Ovary (tissue), 7 donors: ENCODE measurements at regions not wholly inside any gene's neighbourhood (a gene's known extent, or its start where the extent isn't known, plus 50 kb on each side); places are given as distances from the start of the nearest gene placed in this dataset.

Experiments
- DNase-seq, 5 donors: peaks; one replicate each; pipeline ENCODE4 v3.0.0-alpha.2; 2019 to 2020
- H3K27ac ChIP-seq, 2 donors: fragments of 200-600 bp; one replicate each; pipeline versions ENCODE4 v1.5.1 to v1.8.0; 2019 to 2022
- H3K27me3 ChIP-seq: fragments of 200-600 bp; one replicate; pipeline ENCODE4 v1.8.0; 2022
- H3K36me3 ChIP-seq: fragments of 200-600 bp; sonication (generic); one replicate; pipeline ENCODE4 v1.5.1; 2019
- H3K4me1 ChIP-seq: one replicate; pipeline ENCODE4 v1.8.1; 2013; ENCODE audit warnings: mild to moderate bottlenecking, moderate library complexity; ENCODE audit not compliant: insufficient read depth
- H3K4me3 ChIP-seq: fragments of 200-600 bp; sonication (generic); one replicate; pipeline ENCODE4 v1.5.1; 2017
- H3K9me3 ChIP-seq, 2 donors: fragments of 200-600 bp in 1 of 2; sonication (generic) in 1 of 2; one replicate each; pipeline versions ENCODE4 v1.5.1 to v1.8.1; 2013 to 2019; ENCODE audit warnings: mild to moderate bottlenecking in 1 of 2, moderate library complexity in 1 of 2
- EP300 ChIP-seq: sonication (generic); formaldehyde crosslinking; IDR thresholded peaks from one replicate; pipeline ENCODE4 v1.6.1; 2017; ENCODE audit warnings: antibody characterized with exemption
- POLR2A ChIP-seq: fragments of 450-650 bp; IDR thresholded peaks from one replicate; pipeline ENCODE4 v1.6.1; 2017; ENCODE audit warnings: antibody characterized with exemption, mild to moderate bottlenecking, moderate library complexity
- WGBS, 3 donors: extraction: QIAGEN DNeasy Blood & Tissue Kit in 1 of 3; methylation state at CpG; one replicate each; pipeline versions ENCODE4 v1.1.5 to v1.1.7; 2013 to 2017; 5-methylcytosine and 5-hydroxymethylcytosine counted together
- intact Hi-C, 4 donors: fragments of 100-400 bp; cut with DNase I; formaldehyde crosslinking; loops; one replicate each; pipeline versions ENCODE4 v1.11.0 to v1.15.1; 2022 to 2023
- TF ChIP-seq, protein P1 (sequence below), 3 donors: fragments of 450-650 bp in 2 of 3; fragments of 200-600 bp in 1 of 3; IDR thresholded peaks; one replicate each; pipeline versions ENCODE4 v1.5.1 to v1.8.0; 2016 to 2022; ENCODE audit warnings: antibody characterized with exemption in 3 of 3, mild to moderate bottlenecking in 1 of 3
- donor health status: DM: no; HTN: no; CAD: no; lungs with moderate emphysema.
- donor health status: DM: no; HTN: no; CAD: no.
- donor health status: Bipolar disorder and iron deficiency.
- donor health status: DM: no; HTN: no; CAD: no.
- donor health status: DM: yes; HTN: yes; CAD: no.

DNA sequence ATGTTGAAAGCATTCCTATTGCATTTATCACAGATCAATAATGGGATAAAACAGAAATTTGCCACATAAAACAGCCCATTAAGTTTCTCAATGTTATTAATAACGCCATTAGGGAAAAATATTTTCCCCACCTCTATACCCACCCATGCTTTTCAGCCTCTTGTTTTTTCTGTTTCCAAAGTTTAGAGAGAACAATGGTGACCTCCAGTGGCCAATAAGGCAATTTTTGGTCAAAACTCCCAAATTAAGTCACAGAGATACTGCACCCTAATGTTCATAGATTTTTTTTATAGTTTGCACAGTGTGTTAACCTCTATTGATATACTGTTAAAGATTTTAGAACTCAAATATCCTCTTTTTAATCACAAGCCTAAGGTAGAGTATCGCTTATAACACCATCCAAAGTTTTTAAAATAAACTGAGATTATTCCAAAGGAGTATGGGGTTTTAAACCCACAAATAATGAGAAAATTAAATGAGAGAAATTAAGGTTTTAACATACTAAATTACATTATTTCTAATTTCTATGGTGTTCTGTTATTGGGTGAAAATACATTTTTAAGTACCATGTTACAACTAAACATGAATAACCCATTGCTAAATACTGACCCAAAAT lies 184.7 kb upstream of the DCN start:
- no peaks in the 10 kb centered on the region for H3K36me3 ChIP-seq
- H3K4me3 ChIP-seq: no peak overlapping the region
- H3K4me1 ChIP-seq: no peaks in the 10 kb centered on the region
- H3K27me3 ChIP-seq: no peaks in the 10 kb centered on the region
- H3K27ac ChIP-seq: no peak overlapping the region
- TF ChIP-seq POLR2A: no peak
- TF ChIP-seq, protein P1, sequence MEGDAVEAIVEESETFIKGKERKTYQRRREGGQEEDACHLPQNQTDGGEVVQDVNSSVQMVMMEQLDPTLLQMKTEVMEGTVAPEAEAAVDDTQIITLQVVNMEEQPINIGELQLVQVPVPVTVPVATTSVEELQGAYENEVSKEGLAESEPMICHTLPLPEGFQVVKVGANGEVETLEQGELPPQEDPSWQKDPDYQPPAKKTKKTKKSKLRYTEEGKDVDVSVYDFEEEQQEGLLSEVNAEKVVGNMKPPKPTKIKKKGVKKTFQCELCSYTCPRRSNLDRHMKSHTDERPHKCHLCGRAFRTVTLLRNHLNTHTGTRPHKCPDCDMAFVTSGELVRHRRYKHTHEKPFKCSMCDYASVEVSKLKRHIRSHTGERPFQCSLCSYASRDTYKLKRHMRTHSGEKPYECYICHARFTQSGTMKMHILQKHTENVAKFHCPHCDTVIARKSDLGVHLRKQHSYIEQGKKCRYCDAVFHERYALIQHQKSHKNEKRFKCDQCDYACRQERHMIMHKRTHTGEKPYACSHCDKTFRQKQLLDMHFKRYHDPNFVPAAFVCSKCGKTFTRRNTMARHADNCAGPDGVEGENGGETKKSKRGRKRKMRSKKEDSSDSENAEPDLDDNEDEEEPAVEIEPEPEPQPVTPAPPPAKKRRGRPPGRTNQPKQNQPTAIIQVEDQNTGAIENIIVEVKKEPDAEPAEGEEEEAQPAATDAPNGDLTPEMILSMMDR (IDR thresholded peaks at IDR 0.05): peak; percentile 20 to 52 (median 34)
- intact Hi-C loops: loop anchor here in 1 of 4 donors (5.0 kb wide), 1 partner anchor 1200 kb away; no protein-coding TSS in a partner anchor
- H3K9me3 ChIP-seq: no peaks in the 10 kb centered on the region
- no peak for DNase-seq
- WGBS, 3 donors: 48 to 57% (median 48%) methylated on average over 2 of the region's 2 CpGs

DNA sequence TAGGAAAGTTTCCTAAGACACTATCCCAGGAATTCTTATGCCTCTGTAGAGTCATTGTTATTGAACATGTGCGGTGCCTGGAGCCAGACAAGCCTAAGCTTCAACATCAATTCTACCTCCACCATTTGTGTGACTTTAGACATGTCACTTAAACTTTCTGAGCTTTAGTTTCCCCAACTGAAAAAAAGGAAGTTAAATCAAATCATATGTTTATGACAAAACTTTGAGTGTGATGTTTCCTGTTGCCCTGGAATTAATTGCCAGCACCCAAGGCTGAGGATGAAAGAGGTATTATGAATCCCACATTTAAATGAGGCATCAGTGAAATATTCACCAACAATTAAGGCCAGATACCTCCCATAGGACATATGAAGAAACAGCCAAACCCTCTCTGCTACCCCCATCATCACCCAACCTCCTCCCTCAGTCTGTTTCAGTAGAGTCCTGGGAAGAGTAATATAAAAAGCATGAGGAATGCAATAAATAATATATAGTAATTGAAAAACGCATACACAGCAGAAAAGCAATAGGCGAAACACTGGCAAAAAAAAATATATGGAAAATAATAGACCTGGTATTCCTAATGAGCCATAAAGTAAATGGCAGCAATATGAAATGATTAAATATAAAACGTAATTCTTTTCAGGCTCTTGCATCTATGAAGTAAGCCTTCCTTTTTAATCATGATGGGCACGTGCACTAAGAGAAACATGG lies 182.0 kb upstream of the DCN start:
- TF ChIP-seq, protein P1 (IDR thresholded peaks at IDR 0.05): no peak
- TF ChIP-seq EP300: no peak
- TF ChIP-seq POLR2A: no peak
- WGBS, 3 donors: 80 to 84% (median 82%) methylated on average over 5 of the region's 5 CpGs
- no peaks in the 10 kb centered on the region for H3K4me1 ChIP-seq
- no peak overlapping the region for H3K27ac ChIP-seq
- H3K27me3 ChIP-seq: no peaks in the 10 kb centered on the region
- H3K9me3 ChIP-seq: no peaks in the 10 kb centered on the region
- no peak for DNase-seq
- no peak overlapping the region for H3K4me3 ChIP-seq
- H3K36me3 ChIP-seq: no peaks in the 10 kb centered on the region
- intact Hi-C loops: loop anchor here in 1 of 4 donors (5.0 kb wide), 1 partner anchor 1203 kb away; no protein-coding TSS in a partner anchor

DNA sequence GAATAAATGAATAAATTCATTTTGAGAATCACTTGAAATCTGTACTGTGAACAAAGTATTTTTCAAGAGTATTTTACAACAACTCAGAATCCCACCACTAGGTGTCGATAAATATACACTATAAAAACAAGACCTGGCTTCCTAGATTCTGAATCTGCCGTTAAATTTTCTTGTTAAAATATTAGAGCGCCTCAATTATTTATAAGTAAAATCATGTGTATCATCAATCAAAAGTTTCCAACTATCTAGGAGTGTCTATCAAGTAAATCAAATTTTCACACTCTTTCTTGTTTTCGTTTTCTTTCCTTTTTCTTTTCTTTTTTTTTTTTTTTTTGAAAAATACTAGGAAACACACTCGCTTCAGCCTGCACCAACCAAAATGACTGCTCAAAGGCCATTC lies 179.2 kb upstream of the DCN start:
- Histone ChIP-seq H3K4me1 (no peaks in the 10 kb centered on the region), H3K4me3 (no peak overlapping the region), H3K36me3 (no peaks in the 10 kb centered on the region), H3K9me3 (no peaks in the 10 kb centered on the region), H3K27ac (no peak overlapping the region), H3K27me3 (no peaks in the 10 kb centered on the region)
- intact Hi-C loops: no loop called here
- 20 to 26% (median 21%) methylated on average over 5 of the region's 5 CpGs for WGBS, 3 donors
- TF ChIP-seq EP300 (no peak), POLR2A (no peak)
- TF ChIP-seq, protein P1 (IDR thresholded peaks at IDR 0.05): peak in 2 of 3 donors; percentile 45 to 64
- no peak for DNase-seq

DNA sequence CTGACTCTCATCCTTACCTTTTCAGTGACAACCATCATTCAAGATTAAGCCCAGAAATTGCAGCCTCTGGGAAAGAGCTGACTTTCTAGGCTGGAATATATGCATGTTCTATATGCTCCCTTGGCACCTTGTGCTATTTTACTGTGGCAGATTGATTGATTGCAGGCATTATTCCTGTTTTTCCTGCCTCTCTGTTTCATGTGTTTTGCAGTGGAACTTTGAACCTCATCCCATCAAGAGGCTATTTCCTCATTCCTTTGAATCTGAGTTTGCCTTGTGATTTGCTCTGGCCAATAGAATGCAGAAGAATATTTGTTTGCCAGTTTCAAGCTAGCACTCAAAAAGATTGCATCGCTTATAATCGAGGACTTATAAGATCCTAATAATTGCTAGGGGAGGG lies 174.8 kb upstream of the DCN start:
- intact Hi-C loops: loop anchor here in 3 of 4 donors (5.0 to 10.0 kb wide), 2 partner anchors 380 to 383 kb away; no protein-coding TSS in a partner anchor
- TF ChIP-seq, protein P1 (IDR thresholded peaks at IDR 0.05): no peak
- TF ChIP-seq POLR2A (no peak), EP300 (no peak)
- no peaks in the 10 kb centered on the region for H3K9me3 ChIP-seq
- no peak for DNase-seq
- no peak overlapping the region for H3K27ac ChIP-seq
- no peak overlapping the region for H3K4me3 ChIP-seq
- H3K36me3 ChIP-seq: no peaks in the 10 kb centered on the region
- no peaks in the 10 kb centered on the region for H3K27me3 ChIP-seq
- H3K4me1 ChIP-seq: peaks cover 2% of the 10 kb centered on the region
- WGBS, 3 donors: 84 to 88% (median 85%) methylated on average over 2 of the region's 2 CpGs
